NCI-H226 (cell line): ENCODE measurements at regions not wholly inside any gene's neighbourhood (a gene's known extent, or its start where the extent isn't known, plus 50 kb on each side); places are given as distances from the start of the nearest gene placed in this dataset.

Experiments used
- DNase-seq: peaks from one replicate; pipeline ENCODE4 v3.0.0-alpha.2; 2015

GRCh38 chr3:24947103-24947502 is 452.5 kb upstream of the THRB start:
- no peak for DNase-seq

- no peak for DNase-seq
These were observed 456.5 kb upstream of the THRB start for GRCh38 chr3:24951180-24951579.

- DNase-seq = no peak
These were observed 457.7 kb upstream of the THRB start for GRCh38 chr3:24952388-24952787.

GRCh38 chr3:24953060-24953771 is 458.6 kb upstream of the THRB start:
- no peak for DNase-seq

GRCh38 chr3:24956613-24957012 is 462.0 kb upstream of the THRB start:
- no peak for DNase-seq

- no peak for DNase-seq
These were observed 463.6 kb upstream of the THRB start for GRCh38 chr3:24958271-24958670.

GRCh38 chr3:24958910-24959447 is 464.3 kb upstream of the THRB start:
- no peak for DNase-seq

GRCh38 chr3:24963762-24964625 is 464.1 kb upstream of the RARB start:
- no peak for DNase-seq

GRCh38 chr3:24965706-24966385 is 462.2 kb upstream of the RARB start:
- no peak for DNase-seq

- DNase-seq = no peak
These were observed 460.0 kb upstream of the RARB start for GRCh38 chr3:24968036-24968435.

GRCh38 chr3:24972491-24972890 is 455.6 kb upstream of the RARB start:
- no peak for DNase-seq

- no peak for DNase-seq
These were observed 446.8 kb upstream of the RARB start for GRCh38 chr3:24981309-24981708.

GRCh38 chr3:24981924-24982323 is 446.1 kb upstream of the RARB start:
- DNase-seq = no peak

- no peak for DNase-seq
These were observed 442.4 kb upstream of the RARB start for GRCh38 chr3:24985668-24986067.

- no peak for DNase-seq
These were observed 441.5 kb upstream of the RARB start for GRCh38 chr3:24986612-24987011.

GRCh38 chr3:24999357-24999756 is 428.7 kb upstream of the RARB start:
- DNase-seq = no peak

- no peak for DNase-seq
These were observed 427.0 kb upstream of the RARB start for GRCh38 chr3:25000971-25001591.

GRCh38 chr3:25002052-25002451 is 426.0 kb upstream of the RARB start:
- no peak for DNase-seq

- no peak for DNase-seq
These were observed 419.9 kb upstream of the RARB start for GRCh38 chr3:25007974-25008658.

GRCh38 chr3:25009665-25010064 is 418.4 kb upstream of the RARB start:
- DNase-seq = no peak

- no peak for DNase-seq
These were observed 412.5 kb upstream of the RARB start for GRCh38 chr3:25015599-25015998.

GRCh38 chr3:25018909-25019308 is 409.2 kb upstream of the RARB start:
- no peak for DNase-seq
